GM18517 (cell line): ENCODE measurements at regions not wholly inside any gene's neighbourhood (a gene's known extent, or its start where the extent isn't known, plus 50 kb on each side); places are given as distances from the start of the nearest gene placed in this dataset.

Source experiments
- ATAC-seq: cut with Tn5 transposase; IDR thresholded peaks from one replicate; pipeline ENCODE4 v1.9.1; 2021; ENCODE audit warnings: mild to moderate bottlenecking, moderate library complexity; ENCODE audit not compliant: unreplicated experiment

DNA sequence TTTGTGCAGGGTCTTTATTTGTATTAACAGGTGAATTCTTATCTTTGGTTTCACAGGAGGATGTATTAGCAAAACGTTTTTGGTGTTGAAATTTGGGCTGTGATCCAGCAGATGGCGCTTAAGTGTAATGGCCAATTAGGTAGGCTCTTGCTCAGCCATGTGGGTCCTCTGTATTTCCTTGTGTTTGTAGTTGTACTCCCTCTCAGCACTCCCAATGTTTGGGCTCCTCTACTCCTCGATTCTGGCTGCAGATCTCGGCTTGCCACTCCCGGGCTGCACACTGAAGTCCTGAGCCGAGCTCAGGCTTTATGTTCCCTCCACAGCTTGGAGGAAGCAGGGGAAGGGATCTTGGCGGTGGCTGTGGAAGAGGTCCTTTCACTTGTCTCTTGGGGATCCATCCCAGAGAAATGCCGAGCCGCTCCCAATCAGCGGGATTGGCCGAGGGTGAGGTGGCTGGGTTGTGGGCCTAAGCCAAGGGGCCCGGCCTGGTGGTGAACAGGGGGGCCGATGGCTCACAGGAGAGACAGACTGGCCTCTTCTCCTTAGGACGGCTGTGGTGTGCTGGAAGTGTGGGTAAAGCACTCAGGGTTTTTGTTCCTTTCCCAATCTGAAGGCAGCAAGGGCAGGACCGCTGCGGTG lies 133.7 kb downstream of the AEBP2 start:
- peak; percentile 80 for ATAC-seq

DNA sequence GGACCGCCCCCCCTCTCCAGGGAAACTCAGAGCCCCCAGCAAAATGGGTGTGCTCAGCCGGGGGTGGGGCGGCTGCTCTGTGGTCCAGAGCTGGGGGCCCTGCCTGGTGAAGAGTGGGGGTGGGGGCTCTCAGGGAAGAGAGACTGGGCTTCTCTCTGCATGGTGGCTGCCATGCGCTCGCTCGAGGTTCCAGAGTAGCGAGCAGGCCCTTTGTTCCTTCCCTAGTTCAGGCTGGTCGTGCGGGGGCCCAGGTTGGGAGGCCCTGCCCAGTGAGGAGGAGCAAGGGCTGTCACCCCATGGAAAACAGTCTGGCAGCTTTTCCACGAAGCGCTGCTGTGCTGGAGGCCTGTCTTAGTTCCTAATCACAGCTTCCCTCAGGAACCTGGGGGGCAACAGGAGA lies 134.6 kb downstream of the AEBP2 start:
- no peak for ATAC-seq

DNA sequence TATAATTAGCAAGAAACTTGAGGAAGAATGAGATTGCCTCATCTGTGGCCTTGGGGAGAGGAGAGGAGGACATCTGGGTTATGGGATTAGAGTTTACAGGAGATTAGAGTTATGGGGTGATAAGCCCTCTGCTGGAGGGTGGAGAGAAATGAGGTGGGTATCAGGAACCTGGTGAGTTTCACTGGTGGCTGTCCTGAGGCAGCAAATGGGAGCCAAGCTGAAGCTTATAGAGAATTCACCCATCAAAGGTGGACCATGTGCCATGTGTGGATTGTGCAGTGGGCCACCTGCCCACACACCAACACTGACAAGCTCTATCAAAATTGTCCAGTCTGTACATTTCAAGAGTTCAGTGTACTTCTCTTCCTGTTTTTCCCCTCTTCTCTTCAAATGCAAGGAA lies 135.3 kb downstream of the AEBP2 start:
- ATAC-seq: no peak

DNA sequence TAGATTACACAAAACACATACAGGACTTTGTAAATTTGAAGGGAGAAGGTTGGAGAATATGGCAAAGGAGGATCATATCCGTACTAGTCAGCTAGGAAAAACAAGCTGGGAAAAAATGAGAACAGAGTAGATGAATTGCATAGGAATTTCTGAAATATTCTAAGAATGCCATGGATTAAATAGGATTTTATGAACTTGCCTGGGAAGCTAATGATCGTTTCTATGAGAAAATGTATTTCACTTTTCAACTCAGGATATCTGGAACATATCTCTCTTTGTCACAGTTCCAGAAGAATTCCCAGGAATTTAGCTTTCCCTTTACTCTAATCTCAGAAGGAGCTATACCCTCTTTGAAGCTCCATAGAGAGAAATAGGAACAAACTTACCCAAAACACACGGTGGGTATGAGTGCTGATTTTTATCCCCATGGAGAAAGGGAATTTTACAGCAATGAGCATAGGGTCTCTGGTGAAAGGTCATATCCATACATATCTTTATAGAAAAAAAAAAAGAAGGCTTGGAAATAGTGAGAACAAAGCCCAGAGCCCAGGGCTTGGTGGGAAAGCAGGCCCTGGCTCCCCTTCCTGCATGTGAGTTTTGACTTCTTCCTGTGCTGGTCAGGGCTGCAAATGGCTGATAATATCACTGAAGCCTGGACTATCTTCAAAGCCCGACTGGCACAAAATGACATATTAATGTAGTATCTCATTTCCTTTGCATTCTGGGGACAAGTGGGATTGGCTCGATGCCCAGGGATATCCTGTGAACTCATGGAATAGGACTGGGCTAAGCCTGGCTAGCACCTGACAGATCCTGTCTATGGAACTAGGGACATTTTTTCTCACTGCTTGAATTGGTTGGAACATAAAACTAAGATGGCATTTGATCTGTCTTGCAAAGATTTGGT lies 136.3 kb downstream of the AEBP2 start:
- no peak for ATAC-seq

DNA sequence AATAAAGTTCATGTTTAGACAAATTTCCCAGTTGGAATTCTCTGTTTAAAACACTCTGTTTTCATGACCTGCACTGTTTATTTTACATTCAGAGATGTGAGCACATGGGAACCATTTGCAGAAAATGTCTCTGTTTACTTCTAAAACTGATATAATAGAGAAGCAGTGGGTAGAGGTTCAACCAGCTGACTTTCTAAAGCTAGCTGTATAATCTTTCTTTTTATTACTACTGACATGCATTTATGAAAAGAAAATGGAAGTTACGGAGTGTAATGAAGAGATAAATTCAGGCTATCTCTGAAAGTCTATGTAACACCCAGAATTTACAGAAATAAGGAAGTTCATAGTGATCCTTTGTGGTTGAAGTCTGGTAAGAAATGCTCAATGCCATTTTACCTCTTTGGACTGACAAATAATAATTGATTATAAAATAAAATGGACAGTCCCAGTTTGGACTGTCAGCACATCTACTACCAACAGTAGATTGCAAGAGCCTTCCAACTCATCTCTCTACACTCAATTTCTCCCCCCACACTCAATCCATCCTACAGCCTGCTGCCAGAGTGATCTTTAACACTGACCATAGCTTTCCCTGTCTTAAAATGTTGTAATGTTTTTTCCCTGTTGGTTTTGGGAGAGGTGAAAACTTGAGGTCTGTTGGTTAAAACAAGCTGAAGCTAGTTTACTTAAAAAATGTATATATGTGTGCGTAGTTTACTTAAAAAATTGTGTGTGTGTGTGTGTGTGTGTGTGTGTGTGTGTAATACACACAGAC lies 137.4 kb downstream of the AEBP2 start:
- ATAC-seq: no peak

DNA sequence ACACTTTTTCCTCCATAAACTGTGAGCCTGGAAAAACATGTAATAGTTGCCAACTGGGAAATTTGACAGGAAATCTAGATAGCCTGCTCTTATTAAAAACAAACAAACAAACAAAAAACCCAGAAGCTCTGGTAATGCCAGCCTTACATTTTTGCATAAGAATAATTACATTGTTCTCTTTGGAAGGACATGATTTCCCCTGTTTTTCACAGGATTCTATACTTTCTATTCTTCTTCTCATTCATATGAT lies 137.9 kb downstream of the AEBP2 start:
- no peak for ATAC-seq

DNA sequence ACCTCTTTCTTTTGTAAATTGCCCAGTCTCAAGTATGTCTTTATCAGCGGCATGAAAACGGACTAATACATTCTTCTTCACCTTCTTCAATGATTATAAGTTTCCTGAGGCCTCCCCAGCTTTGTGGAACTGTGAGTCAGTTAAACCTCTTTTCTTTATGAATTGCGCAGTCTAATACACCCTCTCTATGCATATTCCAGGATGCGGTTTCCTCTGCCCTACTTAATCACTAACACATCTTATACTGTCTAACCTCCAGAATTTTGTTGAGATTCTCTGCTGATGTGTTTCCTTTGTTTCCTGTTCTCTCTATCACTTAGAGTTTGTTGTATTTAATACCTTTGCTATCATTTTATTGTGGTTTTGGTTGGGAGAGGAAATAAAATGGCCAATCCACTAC lies 145.4 kb downstream of the AEBP2 start:
- no peak for ATAC-seq

DNA sequence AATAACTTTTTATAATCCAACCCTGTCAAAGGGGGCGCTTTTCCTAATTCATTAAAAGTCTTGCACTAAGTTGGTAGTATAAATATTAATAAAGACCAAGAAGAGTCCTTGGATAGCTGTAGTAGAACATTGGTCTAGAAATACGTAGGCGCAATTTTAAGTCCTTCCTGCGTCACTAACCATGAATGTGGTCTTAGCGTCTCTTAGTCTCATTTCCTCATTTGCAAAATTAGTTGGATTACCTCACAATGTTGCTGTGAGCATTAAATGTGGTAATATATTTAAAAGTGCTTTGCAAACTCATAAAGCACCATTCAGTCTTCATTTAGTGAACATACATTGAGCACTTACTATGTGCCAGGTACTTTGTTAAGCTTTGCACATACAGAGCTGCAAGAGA lies 149.7 kb downstream of the AEBP2 start:
- ATAC-seq: no peak

DNA sequence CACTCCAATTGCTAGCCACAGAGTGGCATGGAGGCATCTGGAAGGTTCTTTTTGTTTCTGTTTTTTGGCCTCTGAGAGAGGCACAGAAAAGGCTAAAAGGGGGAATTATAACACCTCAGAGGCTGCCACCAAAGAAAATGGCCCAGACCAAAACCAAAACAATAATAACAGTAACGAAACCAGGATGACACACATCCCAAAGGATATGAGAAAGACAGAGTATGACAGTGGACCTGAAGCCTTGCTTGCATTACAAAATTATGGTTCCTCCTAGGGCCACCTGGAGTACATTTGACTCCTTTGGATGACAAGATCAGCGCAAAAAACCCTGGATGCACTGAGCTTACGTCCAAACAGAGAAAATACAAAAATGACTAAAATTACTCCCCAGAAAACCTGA lies 152.7 kb downstream of the AEBP2 start:
- no peak for ATAC-seq

DNA sequence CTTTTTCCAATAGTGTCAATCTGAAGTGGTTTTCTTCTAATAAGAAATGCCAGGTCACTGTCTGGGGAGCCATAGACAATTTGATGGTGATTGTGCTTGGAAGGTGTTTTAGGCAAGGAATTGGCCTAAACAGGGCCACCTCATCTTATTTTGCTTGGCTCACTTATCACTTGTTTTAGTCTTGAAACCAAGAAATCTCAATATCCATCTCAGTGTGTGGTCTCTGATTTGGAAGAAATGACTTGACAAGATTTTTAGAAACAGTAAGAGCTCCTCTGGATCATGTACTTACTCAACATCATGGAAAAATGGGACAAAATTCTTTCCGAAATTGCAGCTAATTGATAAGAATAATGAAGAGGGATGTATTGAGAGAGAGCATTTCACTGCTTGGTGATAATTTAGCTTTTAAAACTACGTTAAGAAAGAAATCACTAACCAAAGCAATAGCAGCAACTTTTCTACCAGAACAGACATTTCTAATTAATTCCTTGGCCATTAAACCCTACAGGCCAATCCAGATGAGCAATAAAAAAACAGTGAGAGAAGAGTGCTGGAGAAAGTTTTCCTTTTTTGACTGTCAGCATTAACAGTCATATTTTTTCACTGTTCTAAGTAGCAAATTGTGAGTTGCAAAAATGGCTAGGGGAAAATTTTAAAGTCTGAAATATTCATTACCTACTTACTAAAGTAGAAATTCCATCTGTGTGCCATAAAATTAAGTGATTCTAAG lies 157.3 kb downstream of the AEBP2 start:
- no peak for ATAC-seq

DNA sequence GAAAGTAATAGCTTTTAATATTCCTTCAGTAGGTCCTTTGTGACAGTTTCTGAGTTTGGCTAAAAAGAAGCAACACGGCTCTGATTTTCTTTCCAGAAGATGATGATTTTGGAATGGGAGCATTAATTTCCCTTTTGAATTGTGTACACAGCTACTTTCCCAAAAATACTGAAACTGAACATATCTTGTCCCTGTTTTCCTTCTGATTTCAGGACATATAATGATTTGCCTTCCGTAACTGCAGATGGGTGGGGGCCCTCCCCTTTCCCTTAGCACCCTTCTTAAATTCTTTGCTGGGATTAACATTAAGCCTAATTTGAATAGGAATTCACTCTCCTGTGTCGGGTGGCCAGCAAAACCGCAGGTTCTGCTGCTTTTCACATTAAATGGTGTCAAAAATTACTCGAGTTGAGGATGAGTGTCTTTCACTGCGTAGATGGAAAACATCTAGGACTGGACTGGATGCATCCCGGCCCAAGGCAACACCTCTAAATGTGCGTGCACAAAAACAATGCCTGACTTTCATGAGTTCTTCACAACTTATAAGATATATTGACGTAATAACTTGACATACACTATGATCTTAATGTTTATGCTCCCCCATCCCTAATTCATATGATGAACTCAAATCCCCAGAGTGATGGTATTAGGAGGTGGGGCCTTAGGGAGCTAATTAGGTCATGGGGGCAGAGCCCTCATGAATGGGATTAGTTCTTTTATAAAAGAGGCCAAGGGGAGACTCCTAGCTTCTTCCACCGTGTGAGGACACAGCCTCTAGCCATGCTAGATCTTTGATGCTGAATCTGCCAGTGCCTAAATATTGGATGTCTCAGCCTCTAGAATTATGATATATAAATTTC lies 158.1 kb downstream of the AEBP2 start:
- no peak for ATAC-seq

DNA sequence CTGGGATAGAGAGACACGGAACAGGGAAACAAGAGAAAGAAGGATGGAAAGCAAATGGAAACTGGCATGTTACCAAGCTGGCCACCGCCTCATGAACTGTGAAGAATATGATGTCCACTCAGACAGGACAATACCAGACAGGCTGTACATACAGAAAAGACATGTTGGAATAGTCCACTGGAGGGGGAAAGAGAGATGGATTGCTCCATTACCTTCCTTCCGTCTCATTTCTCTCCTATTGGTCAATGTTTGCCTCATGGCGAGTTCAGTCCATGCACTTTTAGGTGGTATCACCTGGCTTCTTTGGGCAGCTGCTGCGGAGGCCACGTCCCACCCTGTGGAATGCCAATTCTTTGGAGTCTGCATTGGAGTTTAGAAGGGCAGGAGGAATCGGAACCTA lies 166.4 kb downstream of the AEBP2 start:
- no peak for ATAC-seq

DNA sequence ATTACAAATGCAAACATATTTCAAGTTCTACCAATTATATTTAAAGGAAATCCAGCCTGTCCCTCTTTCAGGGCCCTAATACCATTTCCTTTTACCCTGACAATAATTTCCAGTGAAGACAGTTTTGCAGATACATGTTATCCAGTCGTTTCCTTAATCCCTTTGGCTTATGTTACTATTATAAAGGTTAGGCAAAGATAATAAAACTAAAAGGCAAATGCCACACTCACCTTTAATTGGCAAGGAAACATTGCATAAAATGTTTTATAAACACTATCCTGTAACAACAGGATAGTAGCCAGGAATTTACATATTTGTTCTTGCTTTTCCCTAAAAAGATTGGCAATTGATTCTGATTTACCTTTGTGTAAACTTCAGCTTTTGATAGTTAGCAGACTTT lies 168.7 kb downstream of the AEBP2 start:
- ATAC-seq: no peak

DNA sequence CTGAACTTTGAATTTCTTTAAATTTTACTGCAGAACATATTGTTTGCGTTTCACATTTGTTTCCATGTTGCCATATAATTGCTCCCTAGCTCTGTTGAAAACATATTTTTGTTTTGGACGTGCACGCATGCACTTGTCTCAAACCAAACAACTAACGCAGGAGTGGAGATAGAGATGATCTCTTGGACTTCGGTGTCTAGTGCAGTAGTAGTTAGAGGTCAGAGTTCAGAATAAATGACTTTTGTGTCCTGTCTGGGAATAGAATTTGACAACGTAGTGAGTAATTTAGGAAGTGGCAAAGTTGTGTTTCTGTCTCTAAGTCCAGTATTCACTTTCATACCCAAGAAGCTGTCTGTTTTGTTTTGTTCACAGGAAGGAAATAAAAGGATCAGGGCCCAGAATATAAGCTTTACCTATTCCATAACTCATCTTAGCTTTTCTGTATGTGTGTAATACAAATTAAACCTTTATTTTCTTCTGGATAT lies 173.8 kb downstream of the AEBP2 start:
- ATAC-seq: no peak

DNA sequence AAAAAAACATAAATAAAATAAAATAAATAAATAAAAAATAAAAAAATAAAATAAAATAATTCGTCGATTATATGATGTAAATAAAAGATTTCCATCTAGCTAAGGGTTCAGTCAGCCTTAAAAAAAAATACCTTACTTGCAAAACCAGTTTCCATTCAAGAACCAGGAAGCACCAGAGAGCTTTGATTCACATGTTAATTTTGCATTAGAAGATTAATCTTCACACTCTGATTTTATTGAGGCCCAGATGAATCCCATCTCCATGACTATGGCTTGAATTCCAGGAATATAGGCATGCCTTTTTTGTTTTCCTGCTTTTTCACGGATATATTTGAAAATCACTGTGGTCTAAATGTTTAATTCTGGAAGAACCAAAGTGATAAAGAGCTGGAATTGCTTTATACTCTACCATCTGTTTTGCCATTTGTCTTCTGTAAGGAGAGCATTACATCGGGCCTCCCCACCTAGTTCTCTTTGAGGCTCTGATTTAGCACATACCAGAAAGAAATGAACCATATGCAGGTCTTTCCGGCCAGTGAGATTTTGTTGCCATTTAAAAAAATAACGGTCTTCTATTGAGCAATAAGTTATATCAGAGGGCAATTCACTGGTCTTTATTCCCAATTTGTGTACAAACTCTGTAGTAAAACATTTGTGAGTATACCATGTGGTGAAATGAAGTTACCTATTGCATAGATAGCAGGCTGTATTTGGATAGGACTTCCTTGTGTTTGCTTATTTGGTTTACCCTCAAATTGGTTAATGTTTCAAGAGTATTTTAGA lies 175.5 kb downstream of the AEBP2 start:
- no peak for ATAC-seq

DNA sequence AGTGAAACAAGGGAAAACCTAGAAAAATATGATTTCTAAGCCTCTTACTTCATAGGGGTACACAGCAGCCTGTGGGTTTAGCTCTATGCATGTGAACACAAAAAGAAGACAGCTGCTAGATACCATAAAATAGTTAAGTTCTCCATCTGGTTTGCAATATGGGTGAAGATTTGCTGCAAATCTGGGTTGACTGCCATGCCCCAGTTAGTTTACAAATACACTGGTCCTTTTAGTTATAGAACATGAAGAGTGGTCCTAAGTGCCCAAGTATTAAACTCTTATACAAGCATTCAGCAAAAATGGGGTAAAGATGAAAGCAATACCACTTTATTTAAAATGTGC lies 176.1 kb downstream of the AEBP2 start:
- no peak for ATAC-seq

DNA sequence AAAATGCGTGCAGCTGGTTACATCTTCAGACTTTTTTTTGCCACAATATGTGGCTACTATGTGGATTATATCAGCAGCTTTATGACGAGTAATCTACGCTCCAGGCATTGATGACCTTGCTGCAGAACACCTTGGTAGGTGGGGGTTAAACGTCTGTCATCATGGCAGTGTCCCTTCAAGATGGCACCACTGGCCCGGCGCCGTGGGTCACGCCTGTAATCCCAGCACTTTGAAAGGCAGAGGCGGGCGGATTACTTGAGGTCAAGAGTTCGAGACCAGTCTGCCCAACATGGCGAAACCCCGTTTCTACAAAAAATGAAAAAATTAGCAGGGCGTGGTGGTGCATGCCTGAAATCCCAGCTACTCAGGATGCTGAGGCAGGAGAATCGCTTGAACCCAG lies 177.5 kb downstream of the AEBP2 start:
- ATAC-seq: no peak

DNA sequence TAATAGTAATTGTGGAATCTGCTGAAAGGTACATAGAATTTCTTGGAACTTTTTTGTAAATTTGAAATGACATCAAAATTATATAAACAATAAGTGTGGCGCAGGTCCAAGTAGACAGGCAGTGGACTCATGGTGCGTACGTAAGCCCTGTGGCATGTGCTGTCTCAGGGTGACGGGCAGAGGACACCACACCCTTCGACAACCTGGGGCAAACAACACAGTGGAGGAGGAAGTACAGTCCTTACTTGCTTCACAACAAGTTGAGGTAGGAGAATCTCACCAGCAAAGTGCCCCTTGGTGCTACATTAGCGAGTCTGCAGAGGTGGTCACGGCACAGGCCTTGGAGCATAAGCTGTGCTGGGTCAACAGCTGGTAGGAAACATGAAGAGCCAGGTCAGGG lies 180.9 kb downstream of the AEBP2 start:
- no peak for ATAC-seq

DNA sequence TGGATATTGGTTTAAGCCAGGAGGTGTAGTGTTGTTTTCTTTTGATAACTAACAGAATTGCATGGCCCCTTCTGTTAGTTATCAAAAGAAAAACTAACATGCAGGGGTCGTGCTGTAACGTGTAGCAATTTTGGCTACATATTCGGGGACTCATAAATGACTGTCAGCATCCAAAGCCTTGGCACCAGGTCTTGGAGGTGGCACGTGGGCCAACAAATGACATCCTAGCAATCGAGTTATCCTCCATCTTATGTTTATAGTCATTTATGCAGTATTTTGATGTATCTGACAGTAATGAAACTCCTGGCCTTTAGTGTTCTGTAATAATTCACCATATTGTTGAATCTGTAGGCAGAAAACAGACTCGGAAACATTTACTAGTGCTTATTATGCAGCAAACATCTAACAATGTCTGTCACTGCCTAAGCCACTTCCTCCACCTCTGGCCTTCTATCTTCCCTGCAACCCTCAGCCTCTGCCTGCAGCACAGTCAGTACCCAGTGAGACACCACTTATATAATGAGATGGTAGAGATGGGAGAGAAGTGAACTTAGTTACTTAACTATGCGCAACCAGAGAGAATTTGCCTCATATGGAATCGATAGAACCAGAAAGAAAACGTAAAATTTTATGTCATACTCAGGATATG lies 184.6 kb downstream of the AEBP2 start:
- no peak for ATAC-seq
